ENCODE measurements at regions not wholly inside any gene's neighbourhood (a gene's known extent, or its start where the extent isn't known, plus 50 kb on each side); places are given as distances from the start of the nearest gene placed in this dataset.

GRCh38 chr1:222105861-222106260 is 364.0 kb upstream of the DUSP10 start:
- no peak for TF ChIP-seq CTCF (IDR thresholded peaks at IDR 0.05; ENCODE audit: insufficient read depth, low read depth, low read length)
- no peak for TF ChIP-seq EZH2 (IDR thresholded peaks at IDR 0.05; ENCODE audit: insufficient read depth, low read length)
